WTC11 (cell line): ENCODE measurements at regions not wholly inside any gene's neighbourhood (a gene's known extent, or its start where the extent isn't known, plus 50 kb on each side); places are given as distances from the start of the nearest gene placed in this dataset.

ENCODE experiments used
- ATAC-seq: fragments of 200-7000 bp; cut with Tn5 transposase; 2 replicates; pipeline ENCODE4 v1.10.0; 2021; ENCODE audit warnings: mild to moderate bottlenecking, moderate library complexity
- CTCF ChIA-PET: fragments of 300-600 bp; sonication (Branson Sonifier 250); formaldehyde crosslinking; loops from one replicate; lab custom pipeline; 2021; ENCODE audit warnings: antibody characterized with exemption; lab: Charles Lee
- POLR2A ChIA-PET: fragments of 350-600 bp; sonication (Branson Sonifier 250); formaldehyde crosslinking; loops from one replicate; lab custom pipeline; 2021; ENCODE audit warnings: antibody characterized with exemption; lab: Charles Lee
- DNase-seq: peaks from one replicate; pipeline ENCODE4 v3.0.0; 2021; ENCODE audit warnings: low spot score
- H3K27ac Mint-ChIP-seq: 2 replicates; pipeline ENCODE4 v1.8.0; 2021; ENCODE audit warnings: mixed read lengths
- H3K27me3 Mint-ChIP-seq: 2 replicates; pipeline ENCODE4 v1.8.0; 2021; ENCODE audit warnings: low read depth, mild to moderate bottlenecking, moderate library complexity, mixed read lengths
- H3K36me3 Mint-ChIP-seq: 2 replicates; pipeline ENCODE4 v1.8.0; 2021; ENCODE audit warnings: mixed read lengths
- H3K4me1 Mint-ChIP-seq: 2 replicates; pipeline ENCODE4 v1.8.0; 2022; ENCODE audit warnings: mixed read lengths
- H3K4me3 Mint-ChIP-seq: 2 replicates; pipeline ENCODE4 v1.8.0; 2021; ENCODE audit warnings: mild to moderate bottlenecking, moderate library complexity, mixed read lengths
- H3K9me3 Mint-ChIP-seq: 2 replicates; pipeline ENCODE4 v1.8.0; 2021; ENCODE audit warnings: mixed read lengths
- AR ChIP-seq: fragments of 250-450 bp; sonication (Bioruptor Pico); IDR thresholded peaks from 2 replicates; pipeline ENCODE4 v1.9.0; 2021; ENCODE audit warnings: mild to moderate bottlenecking
- CBFB ChIP-seq: sonication (generic); formaldehyde crosslinking; IDR thresholded peaks from 2 replicates; pipeline ENCODE4 v1.8.1; 2022; ENCODE audit warnings: mild to moderate bottlenecking, low read depth, missing genetic modification reagents
- CREB1 ChIP-seq: sonication (generic); formaldehyde crosslinking; IDR thresholded peaks from 2 replicates; pipeline ENCODE4 v1.8.0; 2023; ENCODE audit warnings: mild to moderate bottlenecking, missing genetic modification reagents
- CTCF ChIP-seq: fragments of 200-600 bp; IDR thresholded peaks from 2 replicates; pipeline ENCODE4 v1.8.0; 2022; ENCODE audit warnings: antibody characterized with exemption
- EMX1 ChIP-seq: fragments of 250-450 bp; sonication (Bioruptor Pico); IDR thresholded peaks from 2 replicates; pipeline ENCODE4 v1.8.0; 2021; ENCODE audit warnings: mild to moderate bottlenecking
- FOXP4 ChIP-seq: sonication (generic); formaldehyde crosslinking; IDR thresholded peaks from 2 replicates; pipeline ENCODE4 v1.8.0; 2022; ENCODE audit warnings: mild to moderate bottlenecking, missing genetic modification reagents
- GABPB1 ChIP-seq: sonication (generic); formaldehyde crosslinking; IDR thresholded peaks from 2 replicates; pipeline ENCODE4 v1.8.1; 2023; ENCODE audit warnings: mild to moderate bottlenecking, missing genetic modification reagents
- GTF2I ChIP-seq: fragments of 250-450 bp; sonication (Bioruptor Pico); conservative IDR thresholded peaks from 2 replicates; pipeline ENCODE4 v1.4.0; 2021; ENCODE audit warnings: mild to moderate bottlenecking
- JAZF1 ChIP-seq: fragments of 250-450 bp; sonication (Bioruptor Pico); IDR thresholded peaks from 2 replicates; pipeline ENCODE4 v1.9.0; 2021; ENCODE audit warnings: moderate library complexity, mild to moderate bottlenecking, inconsistent platforms
- MYBL2 ChIP-seq: sonication (generic); formaldehyde crosslinking; IDR thresholded peaks from 2 replicates; pipeline ENCODE4 v1.8.1; 2023; ENCODE audit warnings: mild to moderate bottlenecking, moderate library complexity, missing genetic modification reagents
- NR1H2 ChIP-seq: sonication (generic); formaldehyde crosslinking; IDR thresholded peaks from 2 replicates; pipeline ENCODE4 v1.9.0; 2021; ENCODE audit warnings: mild to moderate bottlenecking, moderate library complexity, missing genetic modification reagents
- USF2 ChIP-seq: sonication (generic); formaldehyde crosslinking; IDR thresholded peaks from 2 replicates; pipeline ENCODE4 v1.8.1; 2023; ENCODE audit warnings: mild to moderate bottlenecking, missing genetic modification reagents, moderate library complexity
- ZNF423 ChIP-seq: fragments of 250-450 bp; sonication (Bioruptor Pico); IDR thresholded peaks from 2 replicates; pipeline ENCODE4 v2.1.2; 2022; ENCODE audit warnings: mild to moderate bottlenecking, moderate library complexity
- TF ChIP-seq, protein P1 (sequence below): sonication (generic); formaldehyde crosslinking; IDR thresholded peaks from 2 replicates; pipeline ENCODE4 v1.8.1; 2023; ENCODE audit warnings: mild to moderate bottlenecking, missing genetic modification reagents, moderate library complexity
- TF ChIP-seq, protein P2 (sequence below): fragments of 250-450 bp; sonication (Bioruptor Pico); IDR thresholded peaks from 2 replicates; pipeline ENCODE4 v2.1.2; 2022; ENCODE audit warnings: mild to moderate bottlenecking, moderate library complexity
- TF ChIP-seq, protein P3 (sequence below): fragments of 250-450 bp; sonication (Bioruptor Pico); IDR thresholded peaks from 2 replicates; pipeline ENCODE4 v1.9.0; 2021; ENCODE audit warnings: moderate library complexity, mild to moderate bottlenecking, inconsistent platforms, borderline replicate concordance

DNA sequence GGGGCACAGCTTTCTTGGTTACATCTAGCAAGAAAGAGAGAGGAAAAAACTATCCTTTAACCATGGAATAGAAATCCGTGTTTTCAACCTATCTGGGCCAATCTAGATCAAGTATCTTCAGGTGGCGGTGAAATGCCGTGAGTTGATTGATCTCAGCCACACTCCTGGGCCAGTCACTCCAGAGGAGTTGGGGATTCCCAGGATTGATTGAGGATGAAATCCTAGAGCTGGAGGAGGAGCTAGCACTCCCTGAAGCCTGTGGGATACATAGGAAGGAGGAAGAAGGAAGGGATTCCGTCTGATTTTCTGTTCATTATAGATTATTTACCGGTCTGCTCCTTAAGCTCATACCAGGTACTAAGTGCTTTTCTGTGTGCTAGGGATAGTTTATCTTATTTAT lies 106.3 kb upstream of the ARID2 start (continued):
- TF ChIP-seq AR (CRISPR knock-in tag) (no peak), GABPB1 (CRISPR knock-in tag) (no peak)

- no peak overlapping the region for H3K4me3 Mint-ChIP-seq
- TF ChIP-seq GTF2I (CRISPR knock-in tag) (no peak), NR1H2 (no peak), CTCF (no peak), JAZF1 (CRISPR knock-in tag) (no peak), CREB1 (CRISPR knock-in tag) (no peak), EMX1 (no peak), GABPB1 (CRISPR knock-in tag) (no peak), FOXP4 (no peak), ZNF423 (CRISPR knock-in tag) (no peak), MYBL2 (no peak), CBFB (CRISPR knock-in tag) (no peak), USF2 (no peak)
- TF ChIP-seq, protein P1, sequence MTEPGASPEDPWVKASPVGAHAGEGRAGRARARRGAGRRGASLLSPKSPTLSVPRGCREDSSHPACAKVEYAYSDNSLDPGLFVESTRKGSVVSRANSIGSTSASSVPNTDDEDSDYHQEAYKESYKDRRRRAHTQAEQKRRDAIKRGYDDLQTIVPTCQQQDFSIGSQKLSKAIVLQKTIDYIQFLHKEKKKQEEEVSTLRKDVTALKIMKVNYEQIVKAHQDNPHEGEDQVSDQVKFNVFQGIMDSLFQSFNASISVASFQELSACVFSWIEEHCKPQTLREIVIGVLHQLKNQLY (CRISPR knock-in tag) = no peak
- TF ChIP-seq, protein P2, sequence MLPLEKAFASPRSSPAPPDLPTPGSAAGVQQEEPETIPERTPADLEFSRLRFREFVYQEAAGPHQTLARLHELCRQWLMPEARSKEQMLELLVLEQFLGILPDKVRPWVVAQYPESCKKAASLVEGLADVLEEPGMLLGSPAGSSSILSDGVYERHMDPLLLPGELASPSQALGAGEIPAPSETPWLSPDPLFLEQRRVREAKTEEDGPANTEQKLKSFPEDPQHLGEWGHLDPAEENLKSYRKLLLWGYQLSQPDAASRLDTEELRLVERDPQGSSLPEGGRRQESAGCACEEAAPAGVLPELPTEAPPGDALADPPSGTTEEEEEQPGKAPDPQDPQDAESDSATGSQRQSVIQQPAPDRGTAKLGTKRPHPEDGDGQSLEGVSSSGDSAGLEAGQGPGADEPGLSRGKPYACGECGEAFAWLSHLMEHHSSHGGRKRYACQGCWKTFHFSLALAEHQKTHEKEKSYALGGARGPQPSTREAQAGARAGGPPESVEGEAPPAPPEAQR (CRISPR knock-in tag) = no peak
- TF ChIP-seq, protein P3, sequence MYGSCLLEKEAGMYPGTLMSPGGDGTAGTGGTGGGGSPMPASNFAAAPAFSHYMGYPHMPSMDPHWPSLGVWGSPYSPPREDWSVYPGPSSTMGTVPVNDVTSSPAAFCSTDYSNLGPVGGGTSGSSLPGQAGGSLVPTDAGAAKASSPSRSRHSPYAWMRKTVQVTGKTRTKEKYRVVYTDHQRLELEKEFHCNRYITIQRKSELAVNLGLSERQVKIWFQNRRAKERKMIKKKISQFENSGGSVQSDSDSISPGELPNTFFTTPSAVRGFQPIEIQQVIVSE (CRISPR knock-in tag) = no peak
- ChIA-PET POLR2A (interaction anchor here (0.6 kb wide), 1 partner anchor 9 kb away, joined by 4 read pairs; no protein-coding TSS in a partner anchor), CTCF (no interaction called here)
- no peak overlapping the region for H3K27ac Mint-ChIP-seq
- no peaks in the 10 kb centered on the region for H3K36me3 Mint-ChIP-seq
- H3K9me3 Mint-ChIP-seq = peaks cover 3% of the 10 kb centered on the region
- ATAC-seq (no peak), DNase-seq (no peak)
- no peaks in the 10 kb centered on the region for H3K27me3 Mint-ChIP-seq
- H3K4me1 Mint-ChIP-seq = peaks cover 10% of the 10 kb centered on the region
Measured at GRCh38 chr12:45623940-45624339, 105.6 kb upstream of the ARID2 start.
